ENCODE measurements at regions not wholly inside any gene's neighbourhood (a gene's known extent, or its start where the extent isn't known, plus 50 kb on each side); places are given as distances from the start of the nearest gene placed in this dataset.

DNA sequence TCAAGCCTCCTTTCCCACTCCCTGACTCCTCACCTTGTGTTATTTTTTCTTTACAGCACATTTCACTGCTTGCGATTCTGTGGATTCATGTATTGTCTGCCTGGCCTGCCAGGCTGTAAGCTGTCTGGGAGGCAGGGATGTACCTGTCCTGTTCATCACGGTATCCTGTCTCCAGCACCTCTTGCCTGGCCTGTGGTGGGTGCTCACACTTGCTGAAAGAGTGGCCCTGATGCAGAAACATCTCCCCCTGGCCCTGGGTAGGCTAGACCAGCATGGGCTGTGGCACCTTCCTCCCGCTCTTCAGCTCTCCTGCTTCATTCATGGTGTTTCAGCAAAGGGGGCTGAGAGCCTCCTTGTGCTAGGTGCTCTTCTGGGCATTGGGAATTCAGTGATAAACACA, 60.1 kb upstream of the KCNG1 start:
- H3K4me3 ChIP-seq (ENCODE audit: low read depth, low read length) = no peak overlapping the region

DNA sequence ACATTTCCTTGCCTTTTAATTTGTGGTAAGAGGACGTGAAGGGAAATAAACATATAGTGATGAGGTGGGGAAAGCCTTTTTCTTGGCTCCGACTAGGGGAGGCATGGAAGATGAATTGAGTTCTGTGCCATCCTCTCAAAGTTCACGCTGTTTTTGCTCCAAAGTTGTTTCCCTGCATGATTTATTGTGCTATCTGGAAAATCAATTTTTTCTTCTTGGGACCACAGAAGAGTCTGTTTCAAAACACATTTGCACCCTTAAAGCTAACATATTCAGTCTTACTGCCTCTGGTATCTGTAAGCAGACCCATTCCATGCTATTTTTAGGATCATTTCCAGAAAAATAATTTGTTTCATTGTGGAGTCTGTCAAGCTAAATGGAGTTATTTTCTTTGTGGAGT, 57.6 kb upstream of the KCNG1 start:
- no peak overlapping the region for H3K4me3 ChIP-seq (ENCODE audit: low read depth, low read length)

DNA sequence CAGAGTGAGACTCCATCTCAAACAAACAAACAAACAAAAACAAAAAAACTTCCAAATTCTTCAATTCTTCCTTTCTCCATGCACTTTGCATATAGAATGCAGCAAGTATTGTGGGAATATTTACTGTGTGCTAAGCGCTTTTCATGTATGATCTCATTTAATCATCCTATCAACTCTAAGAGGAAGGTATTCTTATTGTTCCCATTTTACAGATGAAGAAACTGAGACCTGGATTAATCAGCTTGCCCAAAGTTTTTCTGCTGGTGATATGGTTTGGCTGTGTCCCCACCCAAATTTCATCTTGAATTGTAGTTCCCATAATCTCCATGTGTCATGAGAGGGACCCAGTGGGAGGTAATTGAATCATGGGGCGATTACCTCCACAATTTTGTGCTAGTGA, 56.6 kb upstream of the KCNG1 start:
- H3K4me3 ChIP-seq (ENCODE audit: low read depth, low read length) = no peak overlapping the region

DNA sequence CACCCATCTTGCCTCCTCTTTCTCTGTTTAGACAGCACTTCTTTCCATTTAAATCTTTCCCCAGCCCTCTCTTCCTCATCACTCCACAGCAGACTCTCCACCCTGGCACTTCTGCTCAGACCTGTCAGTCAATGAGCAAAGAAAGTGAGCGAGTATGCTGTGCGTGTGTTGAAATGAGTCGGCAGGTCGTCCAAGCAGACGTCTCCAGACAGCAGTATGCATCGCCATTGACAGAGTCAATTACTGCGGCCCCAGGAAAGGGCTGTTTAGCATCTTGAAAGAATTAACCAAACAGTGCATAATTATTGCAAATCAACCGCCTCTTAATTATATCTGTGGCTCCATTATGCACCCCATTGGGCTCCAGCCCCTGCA, 54.8 kb upstream of the KCNG1 start:
- no peak overlapping the region for H3K4me3 ChIP-seq (ENCODE audit: low read depth, low read length)

DNA sequence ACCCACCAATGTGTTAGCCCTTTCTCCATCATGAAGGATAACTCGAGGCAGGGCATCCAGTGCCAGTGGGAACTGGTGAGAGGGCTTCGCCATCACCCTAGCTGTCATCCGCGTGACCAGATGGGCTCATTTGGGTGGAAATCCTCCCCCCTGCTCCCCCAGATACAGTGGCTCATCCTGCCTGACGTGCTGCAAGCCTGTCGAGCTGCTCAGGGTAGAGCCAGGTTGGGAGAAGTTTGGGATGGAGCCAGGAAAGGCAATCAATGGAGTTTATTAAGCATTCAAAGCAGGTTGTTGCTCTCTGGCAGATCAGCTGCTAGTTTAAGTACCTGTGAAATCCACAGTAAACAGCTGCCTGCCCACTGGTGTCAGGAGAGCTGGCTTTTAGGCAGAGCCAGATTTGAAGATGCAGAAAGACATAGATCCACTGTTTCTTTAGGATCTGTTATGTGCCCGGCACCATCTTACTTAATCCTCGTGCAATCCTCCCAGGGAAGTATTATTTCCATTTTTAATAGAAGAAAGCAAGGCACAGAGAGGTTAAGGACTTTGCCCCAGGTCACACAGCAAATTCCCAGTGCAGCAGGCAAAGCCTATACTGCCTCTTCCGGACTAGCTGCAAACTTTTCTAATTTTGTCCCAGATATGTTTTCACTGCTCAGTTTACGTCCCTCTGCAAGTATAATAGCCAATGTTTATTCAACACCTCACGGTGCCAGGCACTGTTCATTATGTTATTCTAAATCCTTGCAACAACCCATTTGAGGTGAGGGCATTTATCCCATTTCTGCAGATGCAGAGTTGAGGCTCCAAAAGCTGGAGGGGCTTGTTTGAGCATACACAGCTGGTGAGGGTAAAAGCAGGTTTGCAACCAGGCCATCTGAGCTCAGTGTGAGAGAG, 54.1 kb upstream of the KCNG1 start:
- no peak overlapping the region for H3K4me3 ChIP-seq (ENCODE audit: low read depth, low read length)

DNA sequence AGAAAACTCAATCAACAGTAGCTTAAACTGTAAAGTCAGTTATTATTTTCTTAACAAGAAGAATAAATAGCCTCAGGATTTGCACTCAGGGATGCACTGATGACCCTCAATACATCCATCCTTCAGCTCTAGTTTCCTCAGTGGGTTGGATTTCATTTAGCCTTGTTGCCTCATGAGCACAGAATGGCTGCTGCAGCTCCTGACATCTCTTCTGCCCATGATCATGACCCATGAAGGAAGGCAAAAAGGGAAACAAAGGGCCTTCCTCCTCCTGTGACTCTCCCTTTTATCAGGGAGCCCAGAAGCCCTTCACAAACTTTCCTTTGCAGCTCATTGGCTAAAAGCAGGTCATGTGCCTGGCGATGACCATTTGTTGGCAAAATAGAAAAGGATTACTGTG, 51.2 kb upstream of the KCNG1 start:
- no peak overlapping the region for H3K4me3 ChIP-seq (ENCODE audit: low read depth, low read length)

All from iPS-11a (cell line).